ENCODE measurements at regions not wholly inside any gene's neighbourhood (a gene's known extent, or its start where the extent isn't known, plus 50 kb on each side); places are given as distances from the start of the nearest gene placed in this dataset.

DNA sequence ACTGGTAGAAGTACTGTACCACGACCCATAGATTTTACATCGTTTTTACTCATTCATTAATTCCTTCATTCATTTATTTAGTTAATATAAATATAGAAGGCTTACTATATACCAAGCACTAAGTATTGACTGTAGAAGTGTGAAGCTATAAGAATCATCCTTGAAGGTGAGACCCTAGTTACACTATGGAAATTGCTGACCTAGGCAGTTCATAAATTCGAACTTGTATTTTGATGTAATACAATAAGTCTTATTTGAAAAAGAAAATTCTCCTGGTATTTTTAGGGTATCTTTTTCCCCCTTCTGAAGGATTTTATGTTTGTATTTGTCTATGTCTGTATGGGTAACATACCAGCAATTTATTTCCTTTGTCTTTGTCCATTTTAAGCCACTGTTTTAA is 220.1 kb upstream of the DMAC1 start:
- 80 to 84% methylated on average over 2 to 3 of the region's 3 CpGs for WGBS, 2 donors (ENCODE audit: low coverage in 1 of 2)
- Histone ChIP-seq H3K27ac (no peak overlapping the region), H3K4me1 (no peaks in the 10 kb centered on the region), H3K4me3 (no peak overlapping the region), H3K9me3 (peaks cover 0 to 12% (median 0%) of the 10 kb centered on the region in 3 donors), H3K36me3 (no peaks in the 10 kb centered on the region), H3K27me3 (no peaks in the 10 kb centered on the region)
- no peak for TF ChIP-seq EP300 (IDR thresholded peaks at IDR 0.05)
- no peak for TF ChIP-seq POLR2AphosphoS5 (IDR thresholded peaks at IDR 0.05)
- TF ChIP-seq, protein P1, sequence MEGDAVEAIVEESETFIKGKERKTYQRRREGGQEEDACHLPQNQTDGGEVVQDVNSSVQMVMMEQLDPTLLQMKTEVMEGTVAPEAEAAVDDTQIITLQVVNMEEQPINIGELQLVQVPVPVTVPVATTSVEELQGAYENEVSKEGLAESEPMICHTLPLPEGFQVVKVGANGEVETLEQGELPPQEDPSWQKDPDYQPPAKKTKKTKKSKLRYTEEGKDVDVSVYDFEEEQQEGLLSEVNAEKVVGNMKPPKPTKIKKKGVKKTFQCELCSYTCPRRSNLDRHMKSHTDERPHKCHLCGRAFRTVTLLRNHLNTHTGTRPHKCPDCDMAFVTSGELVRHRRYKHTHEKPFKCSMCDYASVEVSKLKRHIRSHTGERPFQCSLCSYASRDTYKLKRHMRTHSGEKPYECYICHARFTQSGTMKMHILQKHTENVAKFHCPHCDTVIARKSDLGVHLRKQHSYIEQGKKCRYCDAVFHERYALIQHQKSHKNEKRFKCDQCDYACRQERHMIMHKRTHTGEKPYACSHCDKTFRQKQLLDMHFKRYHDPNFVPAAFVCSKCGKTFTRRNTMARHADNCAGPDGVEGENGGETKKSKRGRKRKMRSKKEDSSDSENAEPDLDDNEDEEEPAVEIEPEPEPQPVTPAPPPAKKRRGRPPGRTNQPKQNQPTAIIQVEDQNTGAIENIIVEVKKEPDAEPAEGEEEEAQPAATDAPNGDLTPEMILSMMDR (IDR thresholded peaks at IDR 0.05) = no peak
- no peak for TF ChIP-seq POLR2A (IDR thresholded peaks at IDR 0.05)
- no peak for ATAC-seq

GRCh38 chr9:8014997-8015682 is 215.6 kb upstream of the DMAC1 start:
- TF ChIP-seq, protein P1 (IDR thresholded peaks at IDR 0.05) = no peak
- TF ChIP-seq POLR2A (IDR thresholded peaks at IDR 0.05) = no peak
- TF ChIP-seq POLR2AphosphoS5 (IDR thresholded peaks at IDR 0.05) = no peak
- no peak for TF ChIP-seq EP300 (IDR thresholded peaks at IDR 0.05)
- Histone ChIP-seq H3K4me1 (no peaks in the 10 kb centered on the region), H3K36me3 (no peaks in the 10 kb centered on the region), H3K9me3 (no peaks in the 10 kb centered on the region), H3K4me3 (no peak overlapping the region), H3K27ac (no peak overlapping the region), H3K27me3 (no peaks in the 10 kb centered on the region)
- ATAC-seq = no peak
- WGBS, 2 donors (ENCODE audit: low coverage in 1 of 2) = 45 to 81% methylated on average over 2 of the region's 2 CpGs

GRCh38 chr9:8012986-8013385 is 213.4 kb upstream of the DMAC1 start:
- no peaks in the 10 kb centered on the region for H3K27me3 ChIP-seq
- no peak overlapping the region for H3K4me3 ChIP-seq
- no peak for TF ChIP-seq EP300 (IDR thresholded peaks at IDR 0.05)
- no peak for TF ChIP-seq POLR2AphosphoS5 (IDR thresholded peaks at IDR 0.05)
- TF ChIP-seq, protein P1 (IDR thresholded peaks at IDR 0.05) = no peak
- no peak for TF ChIP-seq POLR2A (IDR thresholded peaks at IDR 0.05)
- WGBS, 2 donors (ENCODE audit: low coverage in 1 of 2) = 59 to 92% methylated on average over 3 of the region's 6 CpGs
- H3K36me3 ChIP-seq = no peaks in the 10 kb centered on the region
- no peaks in the 10 kb centered on the region for H3K4me1 ChIP-seq
- H3K27ac ChIP-seq = no peak overlapping the region
- peaks cover 0 to 10% (median 0%) of the 10 kb centered on the region in 3 donors for H3K9me3 ChIP-seq
- ATAC-seq = no peak

DNA sequence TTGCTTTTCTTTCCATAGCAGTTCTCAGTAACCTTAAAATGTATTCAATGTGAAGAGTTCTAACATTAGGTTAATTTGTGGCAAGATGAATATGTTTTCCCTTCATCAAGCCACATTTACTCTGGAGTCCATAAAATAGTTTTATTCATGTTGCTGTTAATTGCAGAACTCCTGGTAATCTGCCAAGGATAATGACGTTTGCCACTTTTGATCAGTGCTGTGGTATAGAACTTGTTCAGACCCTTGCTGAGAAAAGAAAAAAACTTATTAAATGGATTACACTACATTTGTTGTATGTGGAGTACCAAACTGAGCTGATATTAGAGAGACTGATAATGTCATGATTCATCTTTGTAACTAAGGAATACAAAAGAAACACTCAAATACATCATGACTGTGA is 212.4 kb upstream of the DMAC1 start:
- no peak overlapping the region for H3K4me3 ChIP-seq
- no peak for ATAC-seq
- TF ChIP-seq, protein P1 (IDR thresholded peaks at IDR 0.05) = no peak
- no peak for TF ChIP-seq EP300 (IDR thresholded peaks at IDR 0.05)
- TF ChIP-seq POLR2A (IDR thresholded peaks at IDR 0.05) = no peak
- no peak for TF ChIP-seq POLR2AphosphoS5 (IDR thresholded peaks at IDR 0.05)
- H3K27me3 ChIP-seq = no peaks in the 10 kb centered on the region
- WGBS, 2 donors (ENCODE audit: low coverage in 1 of 2) = 18 to 30% methylated on average over 1 of the region's 1 CpG
- no peaks in the 10 kb centered on the region for H3K36me3 ChIP-seq
- H3K4me1 ChIP-seq = no peaks in the 10 kb centered on the region
- peaks cover 0 to 14% (median 0%) of the 10 kb centered on the region in 3 donors for H3K9me3 ChIP-seq
- no peak overlapping the region for H3K27ac ChIP-seq

DNA sequence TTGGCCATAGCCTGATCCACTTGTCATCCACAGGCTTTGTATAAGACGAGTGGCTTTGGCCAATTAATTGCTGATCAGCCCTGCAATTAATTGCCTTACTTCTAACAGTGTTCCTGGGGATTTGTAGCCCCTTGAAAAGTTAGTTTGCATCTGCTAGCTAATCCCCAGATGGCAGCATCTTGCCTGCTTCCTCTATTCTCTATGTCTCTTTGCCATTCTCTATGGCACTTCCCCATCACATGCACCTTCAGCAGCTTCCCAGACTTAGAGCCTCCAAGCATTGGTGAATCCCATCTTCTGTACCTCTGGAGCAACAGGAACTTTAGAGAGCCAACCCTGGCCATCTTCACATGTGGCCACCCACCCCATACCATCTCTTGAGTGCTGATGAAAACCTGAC is 197.0 kb upstream of the DMAC1 start:
- Histone ChIP-seq H3K9me3 (no peaks in the 10 kb centered on the region), H3K4me1 (no peaks in the 10 kb centered on the region), H3K36me3 (no peaks in the 10 kb centered on the region), H3K4me3 (no peak overlapping the region), H3K27ac (no peak overlapping the region), H3K27me3 (no peaks in the 10 kb centered on the region)
- ATAC-seq = no peak
- TF ChIP-seq, protein P1 (IDR thresholded peaks at IDR 0.05) = no peak
- TF ChIP-seq POLR2AphosphoS5 (IDR thresholded peaks at IDR 0.05) = no peak
- TF ChIP-seq POLR2A (IDR thresholded peaks at IDR 0.05) = no peak
- no peak for TF ChIP-seq EP300 (IDR thresholded peaks at IDR 0.05)
- 78% methylated on average over 1 of the region's 1 CpG; no CpG with 5 or more reads in 1 of the 2 donors for WGBS, 2 donors (ENCODE audit: low coverage in 1 of 2)

All from gastroesophageal sphincter (tissue), 4 donors.